HG03432 (cell line): ENCODE measurements at regions not wholly inside any gene's neighbourhood (a gene's known extent, or its start where the extent isn't known, plus 50 kb on each side); places are given as distances from the start of the nearest gene placed in this dataset.
"Not testable (repeated sequence)": the region's sequence is repeated elsewhere in the genome, so short reads cannot be mapped to it uniquely, and the experiment has no call there.

Source experiments
- ATAC-seq: cut with Tn5 transposase; IDR thresholded peaks from one replicate; pipeline ENCODE4 v1.9.1; 2021; ENCODE audit warnings: mild to moderate bottlenecking, moderate library complexity; ENCODE audit not compliant: unreplicated experiment

- ATAC-seq: no peak
Measured at GRCh38 chr10:32217216-32217615, 129.7 kb downstream of the EPC1 start.

GRCh38 chr10:32213838-32214237 lies 133.1 kb downstream of the EPC1 start:
- not testable (repeated sequence) for ATAC-seq

GRCh38 chr10:32211046-32211363 lies 136.0 kb downstream of the EPC1 start:
- ATAC-seq: no peak

- ATAC-seq: no peak
Measured at GRCh38 chr10:32210306-32211045, 136.5 kb downstream of the EPC1 start.

GRCh38 chr10:32208005-32208404 lies 139.0 kb downstream of the EPC1 start:
- ATAC-seq: not testable (repeated sequence)

- ATAC-seq: peak; percentile 78
Measured at GRCh38 chr10:32207544-32207943, 139.4 kb downstream of the EPC1 start.

GRCh38 chr10:32205670-32206069 lies 141.3 kb downstream of the EPC1 start:
- no peak for ATAC-seq

- ATAC-seq: no peak
Measured at GRCh38 chr10:32204606-32205005, 142.4 kb downstream of the EPC1 start.

- ATAC-seq: no peak
Measured at GRCh38 chr10:32199714-32200394, 143.6 kb upstream of the KIF5B start.

GRCh38 chr10:32197423-32197822 lies 141.2 kb upstream of the KIF5B start:
- no peak for ATAC-seq

GRCh38 chr10:32190890-32191491 lies 134.8 kb upstream of the KIF5B start:
- ATAC-seq: peak; percentile 70

- ATAC-seq: no peak
Measured at GRCh38 chr10:32189400-32190084, 133.3 kb upstream of the KIF5B start.

GRCh38 chr10:32188601-32189000 lies 132.4 kb upstream of the KIF5B start:
- ATAC-seq: not testable (repeated sequence)

- no peak for ATAC-seq
Measured at GRCh38 chr10:32187686-32188085, 131.5 kb upstream of the KIF5B start.

GRCh38 chr10:32183652-32184051 lies 127.4 kb upstream of the KIF5B start:
- ATAC-seq: not testable (repeated sequence)

- ATAC-seq: no peak
Measured at GRCh38 chr10:32182476-32182875, 126.3 kb upstream of the KIF5B start.

- no peak for ATAC-seq
Measured at GRCh38 chr10:32180390-32181280, 124.4 kb upstream of the KIF5B start.

- ATAC-seq: no peak
Measured at GRCh38 chr10:32179836-32180235, 123.6 kb upstream of the KIF5B start.

- not testable (repeated sequence) for ATAC-seq
Measured at GRCh38 chr10:32177594-32177993, 121.4 kb upstream of the KIF5B start.

- ATAC-seq: no peak
Measured at GRCh38 chr10:32175629-32176028, 119.4 kb upstream of the KIF5B start.
